ENCODE measurements at regions not wholly inside any gene's neighbourhood (a gene's known extent, or its start where the extent isn't known, plus 50 kb on each side); places are given as distances from the start of the nearest gene placed in this dataset.

- H3K4me3 ChIP-seq: no peak overlapping the region
- intact Hi-C loops (cut with DNase I, micrococcal nuclease): no loop called here
- no peaks in the 10 kb centered on the region for H3K4me1 ChIP-seq (ENCODE audit: low read depth)
- DNase-seq: no peak
- no peak for ATAC-seq
- TF ChIP-seq CTCF (IDR thresholded peaks at IDR 0.05): no peak
- H3K36me3 ChIP-seq (ENCODE audit: low read depth): no peaks in the 10 kb centered on the region
- no peaks in the 10 kb centered on the region for H3K9me3 ChIP-seq
Observed at GRCh38 chrX:10052906-10053625, 85.9 kb downstream of the CLDN34 start.

GRCh38 chrX:10054396-10054795 lies 87.2 kb downstream of the CLDN34 start:
- Histone ChIP-seq H3K4me3 (no peak overlapping the region), H3K9me3 (no peaks in the 10 kb centered on the region), H3K36me3 (ENCODE audit: low read depth) (no peaks in the 10 kb centered on the region), H3K4me1 (ENCODE audit: low read depth) (no peaks in the 10 kb centered on the region)
- DNase-seq: no peak
- intact Hi-C loops (cut with DNase I, micrococcal nuclease): no loop called here
- ATAC-seq: no peak
- no peak for TF ChIP-seq CTCF (IDR thresholded peaks at IDR 0.05)

DNA sequence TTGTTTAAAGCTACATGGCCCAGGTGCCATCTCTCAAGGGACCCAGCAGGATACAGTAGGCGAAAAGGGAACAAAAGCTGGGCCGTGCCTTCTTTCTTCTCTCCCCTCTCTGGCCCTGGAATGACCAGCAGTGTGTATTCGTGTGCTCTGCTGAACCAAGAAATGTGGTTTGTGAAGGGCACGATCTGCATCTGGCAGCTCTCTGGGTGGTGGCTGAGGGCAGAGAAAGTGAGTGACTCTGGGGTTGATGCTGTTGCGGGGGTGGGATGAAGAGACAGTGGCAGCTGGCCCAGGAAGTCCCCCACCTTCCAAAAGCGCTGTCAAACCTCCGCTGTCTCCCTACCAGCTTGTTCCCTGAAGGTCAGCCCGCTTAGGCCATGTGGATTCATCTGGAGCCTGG lies 88.3 kb downstream of the CLDN34 start:
- TF ChIP-seq CTCF (IDR thresholded peaks at IDR 0.05): no peak
- intact Hi-C loops (cut with DNase I, micrococcal nuclease): no loop called here
- no peaks in the 10 kb centered on the region for H3K4me1 ChIP-seq (ENCODE audit: low read depth)
- ATAC-seq: no peak
- no peak overlapping the region for H3K4me3 ChIP-seq
- no peaks in the 10 kb centered on the region for H3K9me3 ChIP-seq
- no peaks in the 10 kb centered on the region for H3K36me3 ChIP-seq (ENCODE audit: low read depth)
- no peak for DNase-seq

DNA sequence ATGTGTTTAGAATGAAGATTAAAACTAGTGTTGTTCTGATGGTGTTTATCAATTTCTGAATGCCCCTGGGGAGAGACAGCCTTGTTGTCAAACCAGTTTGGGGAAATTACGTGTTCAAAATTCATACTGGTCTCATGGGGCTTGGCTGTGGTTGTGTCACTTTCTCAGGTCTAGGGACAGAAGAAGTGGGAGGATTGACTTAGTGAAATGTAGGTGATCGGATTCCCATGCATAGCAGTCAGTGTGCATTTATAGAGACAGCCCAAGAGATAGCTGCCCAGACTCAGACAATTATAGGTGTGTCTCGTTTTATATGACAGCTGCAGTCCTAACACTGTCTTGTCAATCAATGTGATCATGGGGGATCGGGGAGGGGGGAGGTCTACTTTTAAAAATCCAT lies 94.4 kb upstream of the CLCN4 start:
- ATAC-seq (no peak), DNase-seq (no peak)
- Histone ChIP-seq H3K9me3 (no peaks in the 10 kb centered on the region), H3K4me1 (ENCODE audit: low read depth) (no peaks in the 10 kb centered on the region), H3K4me3 (no peak overlapping the region), H3K36me3 (ENCODE audit: low read depth) (no peaks in the 10 kb centered on the region)
- TF ChIP-seq CTCF (IDR thresholded peaks at IDR 0.05): no peak
- intact Hi-C loops (cut with DNase I, micrococcal nuclease): no loop called here

DNA sequence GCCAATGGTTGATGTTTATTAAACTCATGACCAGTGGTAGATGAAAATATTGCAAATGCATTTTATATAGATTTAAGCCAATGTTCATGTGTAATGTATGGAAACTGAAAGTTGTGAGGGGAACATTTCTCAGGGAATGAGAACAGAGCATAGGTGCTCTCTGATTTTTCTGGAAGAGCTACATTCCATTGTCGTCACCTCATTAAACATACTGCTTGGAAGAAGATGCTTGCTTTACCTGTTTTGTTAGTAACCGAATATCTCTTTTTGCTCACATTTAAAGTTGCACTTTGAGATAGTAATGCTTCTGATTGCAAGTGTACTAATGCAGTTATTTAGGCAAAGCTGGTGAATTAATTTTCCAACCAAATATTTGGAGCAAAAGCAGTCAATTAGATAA lies 93.8 kb upstream of the CLCN4 start:
- DNase-seq: no peak
- Histone ChIP-seq H3K4me1 (ENCODE audit: low read depth) (no peaks in the 10 kb centered on the region), H3K9me3 (no peaks in the 10 kb centered on the region), H3K36me3 (ENCODE audit: low read depth) (no peaks in the 10 kb centered on the region), H3K4me3 (no peak overlapping the region)
- intact Hi-C loops (cut with DNase I, micrococcal nuclease): no loop called here
- no peak for TF ChIP-seq CTCF (IDR thresholded peaks at IDR 0.05)
- no peak for ATAC-seq

- Histone ChIP-seq H3K9me3 (no peaks in the 10 kb centered on the region), H3K4me3 (no peak overlapping the region), H3K36me3 (ENCODE audit: low read depth) (no peaks in the 10 kb centered on the region), H3K4me1 (ENCODE audit: low read depth) (no peaks in the 10 kb centered on the region)
- ATAC-seq: no peak
- intact Hi-C loops (cut with DNase I, micrococcal nuclease): no loop called here
- no peak for TF ChIP-seq CTCF (IDR thresholded peaks at IDR 0.05)
- no peak for DNase-seq
Observed at GRCh38 chrX:10064736-10065135, 92.0 kb upstream of the CLCN4 start.

Measured in mucosa of descending colon (tissue), 3 donors.